Psoas muscle (tissue), 7 donors: ENCODE measurements at regions not wholly inside any gene's neighbourhood (a gene's known extent, or its start where the extent isn't known, plus 50 kb on each side); places are given as distances from the start of the nearest gene placed in this dataset.
"Not testable (repeated sequence)": the region's sequence is repeated elsewhere in the genome, so short reads cannot be mapped to it uniquely, and the experiment has no call there.

Experiments used
- ATAC-seq, 4 donors: fragments of 200-7000 bp; cut with Tn5 transposase; one replicate each; pipeline ENCODE4 v1.9.1; 2020; ENCODE audit warnings: moderate library complexity in 3 of 4, mild to moderate bottlenecking in 2 of 4
- DNase-seq, 2 donors: peaks; one replicate each; pipeline ENCODE4 v3.0.0-alpha.2; 2020
- H3K27ac ChIP-seq: fragments of 200-600 bp; one replicate; pipeline ENCODE4 v1.8.0; 2022
- H3K27me3 ChIP-seq, 3 donors: fragments of 200-600 bp in 1 of 3; one replicate each; pipeline versions ENCODE4 v1.6.1 to v1.8.0; 2013 to 2022; ENCODE audit warnings: low read length in 2 of 3, mild to moderate bottlenecking in 2 of 3, moderate library complexity in 1 of 3; ENCODE audit not compliant: insufficient read depth in 3 of 3
- H3K36me3 ChIP-seq, 2 donors: fragments of 200-600 bp in 1 of 2; one replicate each; pipeline versions ENCODE4 v1.6.1 to v1.8.0; 2013 to 2022; ENCODE audit warnings: low read depth in 1 of 2, mild to moderate bottlenecking in 1 of 2, moderate library complexity in 1 of 2; ENCODE audit not compliant: insufficient read depth in 1 of 2
- H3K4me1 ChIP-seq: fragments of 200-600 bp; one replicate; pipeline ENCODE4 v1.8.0; 2022
- H3K4me3 ChIP-seq: fragments of 200-600 bp; one replicate; pipeline ENCODE4 v1.8.0; 2022; ENCODE audit warnings: mild to moderate bottlenecking
- H3K9me3 ChIP-seq: fragments of 200-600 bp; one replicate; pipeline ENCODE4 v1.8.0; 2022
- WGBS, 3 donors: extraction: QIAGEN DNeasy Blood & Tissue Kit; methylation state at CpG; one replicate each; pipeline versions ENCODE4 v1.1.6 to v1.1.7; 2013; 5-methylcytosine and 5-hydroxymethylcytosine counted together
- intact Hi-C, 2 donors: fragments of 100-400 bp; cut with DNase I; formaldehyde crosslinking; loops; one replicate each; pipeline versions ENCODE4 v1.11.0 to v1.14.2; 2022
- TF ChIP-seq, protein P1 (sequence below): fragments of 200-600 bp; IDR thresholded peaks from one replicate; pipeline ENCODE4 v1.8.0; 2022; ENCODE audit warnings: antibody characterized with exemption
- donor health status: healthy with polysubstance abuse.
- donor health status: DM: no; HTN: no; CAD: no; lungs with moderate emphysema.
- donor health status: Bipolar disorder and iron deficiency.
- donor health status: healthy.
- donor health status: DM: yes; HTN: yes; CAD: no.
- donor health status: DM: no; HTN: no; CAD: no.
- donor health status: DM: yes; HTN: yes; CAD: no.

- Histone ChIP-seq H3K4me3 (no peak overlapping the region), H3K9me3 (no peaks in the 10 kb centered on the region), H3K36me3 (no peaks in the 10 kb centered on the region), H3K27ac (no peak overlapping the region), H3K27me3 (no peaks in the 10 kb centered on the region), H3K4me1 (no peaks in the 10 kb centered on the region)
- 40 to 60% (median 54%) methylated on average over 9 of the region's 9 CpGs for WGBS, 3 donors
- DNase-seq (no peak), ATAC-seq (no peak)
- TF ChIP-seq, protein P1, sequence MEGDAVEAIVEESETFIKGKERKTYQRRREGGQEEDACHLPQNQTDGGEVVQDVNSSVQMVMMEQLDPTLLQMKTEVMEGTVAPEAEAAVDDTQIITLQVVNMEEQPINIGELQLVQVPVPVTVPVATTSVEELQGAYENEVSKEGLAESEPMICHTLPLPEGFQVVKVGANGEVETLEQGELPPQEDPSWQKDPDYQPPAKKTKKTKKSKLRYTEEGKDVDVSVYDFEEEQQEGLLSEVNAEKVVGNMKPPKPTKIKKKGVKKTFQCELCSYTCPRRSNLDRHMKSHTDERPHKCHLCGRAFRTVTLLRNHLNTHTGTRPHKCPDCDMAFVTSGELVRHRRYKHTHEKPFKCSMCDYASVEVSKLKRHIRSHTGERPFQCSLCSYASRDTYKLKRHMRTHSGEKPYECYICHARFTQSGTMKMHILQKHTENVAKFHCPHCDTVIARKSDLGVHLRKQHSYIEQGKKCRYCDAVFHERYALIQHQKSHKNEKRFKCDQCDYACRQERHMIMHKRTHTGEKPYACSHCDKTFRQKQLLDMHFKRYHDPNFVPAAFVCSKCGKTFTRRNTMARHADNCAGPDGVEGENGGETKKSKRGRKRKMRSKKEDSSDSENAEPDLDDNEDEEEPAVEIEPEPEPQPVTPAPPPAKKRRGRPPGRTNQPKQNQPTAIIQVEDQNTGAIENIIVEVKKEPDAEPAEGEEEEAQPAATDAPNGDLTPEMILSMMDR, result no peak
- intact Hi-C loops, result no loop called here
Measured at GRCh38 chr2:242013771-242014170, 144.2 kb downstream of the RTP5 start.

DNA sequence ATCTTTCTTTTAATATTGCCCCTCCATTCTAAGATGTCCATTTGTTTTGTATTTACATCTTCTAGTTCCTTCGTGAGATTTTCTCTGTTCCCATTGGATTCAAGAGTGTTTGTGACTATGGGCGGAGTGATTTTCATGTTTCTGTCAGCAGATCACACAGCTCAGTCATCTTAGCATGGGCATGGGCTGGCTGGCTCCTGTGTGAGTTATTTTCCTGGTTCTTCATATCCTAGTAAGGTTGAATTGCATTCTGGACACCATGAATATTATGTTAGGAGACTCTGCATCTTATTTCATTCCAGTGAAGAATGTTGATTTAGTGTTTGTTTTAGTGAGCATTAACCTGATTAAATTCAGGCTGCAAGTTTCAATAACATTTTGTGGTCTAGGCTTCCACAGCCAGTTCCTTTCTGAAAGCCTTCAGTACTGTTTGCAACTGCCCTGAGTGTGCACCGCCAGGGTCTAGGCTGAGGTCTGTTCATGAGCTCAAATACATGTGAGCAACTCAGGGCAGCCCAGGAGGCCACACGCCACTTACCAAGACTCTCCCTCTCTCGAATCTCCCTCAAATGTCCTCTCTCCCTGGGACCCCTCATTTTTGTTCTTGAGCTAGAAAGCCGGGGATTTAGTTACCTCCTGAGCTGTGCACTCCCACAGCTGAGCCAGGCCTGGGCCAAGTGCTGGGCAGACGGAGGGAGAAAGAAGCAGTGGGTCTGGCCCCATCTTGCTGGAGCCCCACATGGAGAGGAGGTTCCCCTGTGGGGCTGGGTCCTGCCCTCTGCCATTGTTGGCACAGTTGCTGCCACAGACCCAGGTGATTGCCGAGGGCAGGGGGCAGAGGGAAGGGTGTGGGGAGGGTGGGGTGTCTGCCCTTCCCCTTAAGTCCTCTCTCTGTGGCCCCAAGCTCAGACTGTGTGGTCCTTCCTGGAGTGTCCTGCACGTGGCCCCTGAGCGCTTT is 145.9 kb downstream of the RTP5 start:
- intact Hi-C loops, result no loop called here
- TF ChIP-seq, protein P1, result no peak

GRCh38 chr2:242017086-242017485 is 147.6 kb downstream of the RTP5 start:
- TF ChIP-seq, protein P1, result no peak
- Histone ChIP-seq H3K4me3 (no peak overlapping the region), H3K9me3 (no peaks in the 10 kb centered on the region), H3K4me1 (no peaks in the 10 kb centered on the region), H3K36me3 (no peaks in the 10 kb centered on the region), H3K27me3 (peaks cover 0 to 2% (median 0%) of the 10 kb centered on the region in 3 donors), H3K27ac (no peak overlapping the region)
- 83 to 87% (median 85%) methylated on average over 10 of the region's 10 CpGs for WGBS, 3 donors
- intact Hi-C loops, result no loop called here
- DNase-seq (no peak), ATAC-seq (no peak)

More for the DNA sequence above, 145.9 kb downstream of the RTP5 start:
- Histone ChIP-seq H3K27me3 (peaks cover 0 to 2% (median 0%) of the 10 kb centered on the region in 3 donors), H3K36me3 (no peaks in the 10 kb centered on the region), H3K27ac (no peak overlapping the region), H3K4me3 (no peak overlapping the region), H3K9me3 (no peaks in the 10 kb centered on the region), H3K4me1 (no peaks in the 10 kb centered on the region)
- ATAC-seq (no peak), DNase-seq (no peak)
- WGBS, 3 donors, result 72 to 84% (median 78%) methylated on average over 8 to 10 of the region's 10 CpGs

DNA sequence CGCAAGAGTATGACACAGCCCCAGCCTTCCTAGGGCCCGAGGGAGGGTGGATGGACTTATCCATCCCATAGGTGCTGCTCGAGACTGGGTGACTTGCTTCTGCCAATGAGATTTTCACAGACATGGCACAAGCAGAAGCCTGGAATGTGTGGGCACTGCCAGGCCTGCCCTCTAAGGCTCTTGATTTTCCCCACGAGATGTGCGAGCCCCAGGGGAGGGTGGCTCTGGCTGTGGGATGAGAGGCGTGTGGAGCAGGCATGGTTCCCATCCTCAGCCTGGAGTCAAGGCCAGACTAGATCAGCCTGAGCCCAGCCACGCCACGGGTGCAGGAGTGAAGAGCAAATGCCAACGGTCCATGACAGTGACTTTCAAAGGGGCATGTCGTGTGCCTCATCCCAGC is 148.9 kb downstream of the RTP5 start:
- H3K27me3 ChIP-seq, DNase-seq, ATAC-seq, H3K36me3 ChIP-seq, H3K9me3 ChIP-seq, intact Hi-C loops, H3K4me3 ChIP-seq, H3K4me1 ChIP-seq, H3K27ac ChIP-seq: not testable (repeated sequence)
- WGBS, 3 donors, result 65 to 66% (median 66%) methylated on average over 10 of the region's 10 CpGs

DNA sequence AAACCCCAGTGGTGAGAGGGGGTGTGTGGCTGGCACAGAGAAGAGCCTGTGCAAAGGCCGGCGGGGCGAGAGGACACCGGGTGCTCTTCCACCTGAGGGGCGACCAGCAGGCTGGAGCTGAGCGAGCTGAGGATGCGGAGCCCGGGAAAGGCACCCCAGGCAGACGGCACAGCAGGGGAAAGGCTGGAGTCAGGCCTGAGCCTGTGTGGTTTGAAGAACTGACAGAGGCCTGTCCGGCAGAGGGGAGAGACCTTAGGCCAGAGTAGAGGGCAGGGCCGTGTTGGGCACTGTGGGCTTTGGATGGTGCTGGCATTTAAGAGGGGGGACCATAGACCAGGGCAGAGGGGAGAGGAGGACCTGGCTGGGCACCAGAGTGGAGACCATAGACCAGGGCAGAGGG is 149.8 kb downstream of the RTP5 start:
- ATAC-seq (no peak), DNase-seq (no peak)
- Histone ChIP-seq H3K4me1 (no peaks in the 10 kb centered on the region), H3K36me3 (no peaks in the 10 kb centered on the region), H3K9me3 (no peaks in the 10 kb centered on the region), H3K27ac (no peak overlapping the region), H3K4me3 (no peak overlapping the region), H3K27me3 (peaks cover 0 to 13% (median 7%) of the 10 kb centered on the region in 3 donors)
- intact Hi-C loops, result no loop called here
- 88 to 89% (median 88%) methylated on average over 11 of the region's 11 CpGs for WGBS, 3 donors
- TF ChIP-seq, protein P1, result no peak
